Ishikawa (cell line): ENCODE measurements at regions not wholly inside any gene's neighbourhood (a gene's known extent, or its start where the extent isn't known, plus 50 kb on each side); places are given as distances from the start of the nearest gene placed in this dataset.

Experiments
- CEBPB ChIP-seq: IDR thresholded peaks from 2 replicates; pipeline ENCODE4 v1.6.1; 2012
- CREB1 ChIP-seq: IDR thresholded peaks from 2 replicates; pipeline ENCODE4 v1.6.1; 2012; ENCODE audit warnings: low read depth
- EGR1 ChIP-seq: IDR thresholded peaks from 2 replicates; pipeline ENCODE4 v1.6.1; 2012
- EP300 ChIP-seq: IDR thresholded peaks from 2 replicates; pipeline ENCODE4 v1.6.1; 2012; ENCODE audit warnings: borderline replicate concordance
- MAX ChIP-seq: IDR thresholded peaks from 2 replicates; pipeline ENCODE4 v1.6.1; 2012
- NFIC ChIP-seq: IDR thresholded peaks from 2 replicates; pipeline ENCODE4 v1.6.1; 2012
- RAD21 ChIP-seq: IDR thresholded peaks from 2 replicates; pipeline ENCODE4 v1.6.1; 2012; ENCODE audit warnings: low read depth
- REST ChIP-seq: IDR thresholded peaks from 2 replicates; pipeline ENCODE4 v1.6.1; 2012; ENCODE audit warnings: low read depth, mild to moderate bottlenecking
- TAF1 ChIP-seq: IDR thresholded peaks from 2 replicates; pipeline ENCODE4 v1.6.1; 2012; ENCODE audit warnings: low read depth, mild to moderate bottlenecking
- TEAD4 ChIP-seq: IDR thresholded peaks from 2 replicates; pipeline ENCODE4 v1.6.1; 2012
- YY1 ChIP-seq: IDR thresholded peaks from 2 replicates; pipeline ENCODE4 v1.6.1; 2012; ENCODE audit warnings: low read depth

GRCh38 chr12:83244001-83244400 is 557.3 kb downstream of the TMTC2 start:
- no peak for TF ChIP-seq REST
- TF ChIP-seq EGR1 = no peak
- no peak for TF ChIP-seq TAF1
- TF ChIP-seq NFIC = no peak
- no peak for TF ChIP-seq CEBPB
- TF ChIP-seq YY1 = no peak
- TF ChIP-seq RAD21 = no peak
- TF ChIP-seq EP300 = no peak
- TF ChIP-seq MAX = no peak
- no peak for TF ChIP-seq TEAD4
- no peak for TF ChIP-seq CREB1
